ENCODE measurements at regions not wholly inside any gene's neighbourhood (a gene's known extent, or its start where the extent isn't known, plus 50 kb on each side); places are given as distances from the start of the nearest gene placed in this dataset.

- DNase-seq (ENCODE audit: insufficient read length, low spot score) (no peak), FAIRE-seq (no peak)
- TF ChIP-seq, protein P1, sequence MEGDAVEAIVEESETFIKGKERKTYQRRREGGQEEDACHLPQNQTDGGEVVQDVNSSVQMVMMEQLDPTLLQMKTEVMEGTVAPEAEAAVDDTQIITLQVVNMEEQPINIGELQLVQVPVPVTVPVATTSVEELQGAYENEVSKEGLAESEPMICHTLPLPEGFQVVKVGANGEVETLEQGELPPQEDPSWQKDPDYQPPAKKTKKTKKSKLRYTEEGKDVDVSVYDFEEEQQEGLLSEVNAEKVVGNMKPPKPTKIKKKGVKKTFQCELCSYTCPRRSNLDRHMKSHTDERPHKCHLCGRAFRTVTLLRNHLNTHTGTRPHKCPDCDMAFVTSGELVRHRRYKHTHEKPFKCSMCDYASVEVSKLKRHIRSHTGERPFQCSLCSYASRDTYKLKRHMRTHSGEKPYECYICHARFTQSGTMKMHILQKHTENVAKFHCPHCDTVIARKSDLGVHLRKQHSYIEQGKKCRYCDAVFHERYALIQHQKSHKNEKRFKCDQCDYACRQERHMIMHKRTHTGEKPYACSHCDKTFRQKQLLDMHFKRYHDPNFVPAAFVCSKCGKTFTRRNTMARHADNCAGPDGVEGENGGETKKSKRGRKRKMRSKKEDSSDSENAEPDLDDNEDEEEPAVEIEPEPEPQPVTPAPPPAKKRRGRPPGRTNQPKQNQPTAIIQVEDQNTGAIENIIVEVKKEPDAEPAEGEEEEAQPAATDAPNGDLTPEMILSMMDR (IDR thresholded peaks at IDR 0.05; ENCODE audit: insufficient read depth, missing control alignments) = no peak
Measured at GRCh38 chr4:11618666-11619282, 190.1 kb upstream of the HS3ST1 start.

- no peak for DNase-seq (ENCODE audit: insufficient read length, low spot score)
- TF ChIP-seq, protein P1 (IDR thresholded peaks at IDR 0.05; ENCODE audit: insufficient read depth, missing control alignments) = no peak
- FAIRE-seq = no peak
Measured at GRCh38 chr4:11616856-11617255, 188.2 kb upstream of the HS3ST1 start.

DNA sequence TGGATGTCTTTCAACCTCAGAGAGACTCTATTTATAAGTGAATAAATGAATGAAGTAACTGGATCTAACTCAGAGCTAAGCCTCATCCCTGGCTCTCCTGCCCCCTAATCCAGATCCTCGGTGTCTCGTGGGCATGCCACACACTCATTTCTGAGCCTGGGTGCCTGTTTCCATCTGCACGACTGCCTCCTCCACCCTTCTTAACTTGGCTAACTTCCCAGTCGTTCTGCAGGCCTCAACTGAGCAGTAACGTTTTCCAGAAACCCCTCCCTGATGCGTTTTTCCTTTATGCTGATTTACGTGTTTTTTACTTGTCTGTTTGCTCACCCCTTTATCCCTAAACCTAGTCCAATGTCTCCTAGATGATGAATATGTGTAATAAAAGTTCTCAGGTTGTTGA is 186.9 kb upstream of the HS3ST1 start:
- FAIRE-seq (no peak), DNase-seq (ENCODE audit: insufficient read length, low spot score) (no peak)
- TF ChIP-seq, protein P1 (IDR thresholded peaks at IDR 0.05; ENCODE audit: insufficient read depth, missing control alignments) = no peak

DNA sequence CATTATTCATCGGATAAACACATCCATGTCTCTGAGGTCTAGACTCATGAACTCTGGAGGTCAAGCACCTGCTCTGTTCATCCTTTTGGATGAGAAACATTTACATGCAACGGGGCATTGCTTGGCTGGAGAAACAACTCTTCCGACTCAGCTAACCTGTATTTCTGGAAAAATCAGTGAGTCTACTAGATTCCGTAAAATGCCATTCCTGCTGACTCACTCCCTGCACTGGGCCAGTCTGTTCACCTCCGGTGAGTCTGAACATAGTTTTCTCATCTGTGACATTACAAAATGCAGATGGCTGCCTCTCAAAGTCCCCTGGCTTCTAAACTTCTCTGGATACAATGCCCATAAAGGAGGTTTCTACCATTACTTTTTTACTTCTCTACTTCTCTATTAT is 185.7 kb upstream of the HS3ST1 start:
- DNase-seq (ENCODE audit: insufficient read length, low spot score) (no peak), FAIRE-seq (no peak)
- TF ChIP-seq, protein P1 (IDR thresholded peaks at IDR 0.05; ENCODE audit: insufficient read depth, missing control alignments) = no peak

GRCh38 chr4:11611868-11612267 is 183.2 kb upstream of the HS3ST1 start:
- TF ChIP-seq, protein P1 (IDR thresholded peaks at IDR 0.05; ENCODE audit: insufficient read depth, missing control alignments) = no peak
- DNase-seq (ENCODE audit: insufficient read length, low spot score) (no peak), FAIRE-seq (no peak)

DNA sequence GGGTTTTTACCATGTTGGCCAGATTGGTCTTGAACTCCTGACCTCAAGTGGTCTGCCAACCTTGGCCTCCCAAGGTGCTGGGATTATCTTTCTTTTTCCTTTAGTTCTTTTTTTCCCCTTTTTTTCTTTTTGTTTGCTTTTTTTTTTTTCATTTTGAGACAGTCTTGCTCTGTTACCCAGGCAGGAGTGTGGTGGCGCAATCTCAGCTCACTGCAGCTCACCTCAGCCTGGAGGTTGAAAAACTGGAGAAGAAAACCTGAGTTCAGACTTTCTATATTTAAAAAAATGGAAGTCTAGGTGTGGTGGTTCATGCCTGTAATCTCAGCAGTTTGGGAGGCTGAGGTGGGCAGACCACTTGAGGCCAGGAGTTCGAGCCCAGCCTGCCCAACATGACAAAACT is 181.1 kb upstream of the HS3ST1 start:
- no peak for FAIRE-seq
- no peak for DNase-seq (ENCODE audit: insufficient read length, low spot score)
- TF ChIP-seq, protein P1 (IDR thresholded peaks at IDR 0.05; ENCODE audit: insufficient read depth, missing control alignments) = no peak

DNA sequence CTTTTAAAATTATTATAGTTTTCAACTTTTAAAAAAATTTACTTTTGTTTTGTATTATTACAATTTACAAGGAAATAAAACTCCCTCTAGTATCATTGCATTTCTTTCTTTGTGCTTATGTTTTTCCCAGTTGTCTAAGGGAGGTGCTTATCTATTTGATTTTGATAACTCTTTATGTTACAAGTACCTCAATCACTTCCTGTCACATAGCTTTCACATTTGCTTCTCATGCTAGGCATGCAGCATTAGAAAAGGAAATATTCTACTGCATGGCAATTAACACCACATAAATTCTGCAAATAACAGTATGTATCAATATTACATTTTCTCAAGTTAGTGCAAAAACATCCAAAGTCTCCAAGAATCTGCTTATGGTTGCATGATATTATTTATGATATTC is 180.3 kb upstream of the HS3ST1 start:
- FAIRE-seq = no peak
- TF ChIP-seq, protein P1 (IDR thresholded peaks at IDR 0.05; ENCODE audit: insufficient read depth, missing control alignments) = no peak
- no peak for DNase-seq (ENCODE audit: insufficient read length, low spot score)

Data from D721Med (cell line).